Nephron progenitor cell (in vitro differentiated cells): ENCODE measurements at regions not wholly inside any gene's neighbourhood (a gene's known extent, or its start where the extent isn't known, plus 50 kb on each side); places are given as distances from the start of the nearest gene placed in this dataset.

Experiments
- DNase-seq: peaks from one replicate; pipeline ENCODE4 v3.0.0; 2021
- H3K27ac Mint-ChIP-seq: 2 replicates; pipeline ENCODE4 v1.8.0; 2021; ENCODE audit warnings: mild to moderate bottlenecking, moderate library complexity, mixed read lengths
- H3K27me3 Mint-ChIP-seq: 2 replicates; pipeline ENCODE4 v1.8.0; 2021; ENCODE audit warnings: mild to moderate bottlenecking, low read depth, mixed read lengths; ENCODE audit not compliant: poor library complexity
- H3K36me3 Mint-ChIP-seq: 2 replicates; pipeline ENCODE4 v1.8.0; 2021; ENCODE audit warnings: low read depth, mixed read lengths
- H3K4me1 Mint-ChIP-seq: 2 replicates; pipeline ENCODE4 v1.8.0; 2021; ENCODE audit warnings: mixed read lengths
- H3K4me3 Mint-ChIP-seq: 2 replicates; pipeline ENCODE4 v1.8.0; 2021; ENCODE audit warnings: mild to moderate bottlenecking, moderate library complexity, mixed read lengths
- H3K9me3 Mint-ChIP-seq: 2 replicates; pipeline ENCODE4 v1.8.0; 2021; ENCODE audit warnings: mild to moderate bottlenecking, moderate library complexity, mixed read lengths
- CTCF ChIP-seq: fragments of 200-600 bp; sonication (generic); IDR thresholded peaks from 2 replicates; pipeline ENCODE4 v1.5.0; 2021; ENCODE audit warnings: antibody characterized with exemption

- H3K27me3 Mint-ChIP-seq: no peaks in the 10 kb centered on the region
- no peak for DNase-seq
- no peak overlapping the region for H3K27ac Mint-ChIP-seq
- no peak overlapping the region for H3K4me3 Mint-ChIP-seq
- no peaks in the 10 kb centered on the region for H3K9me3 Mint-ChIP-seq
- peaks cover 56% of the 10 kb centered on the region for H3K4me1 Mint-ChIP-seq
- no peaks in the 10 kb centered on the region for H3K36me3 Mint-ChIP-seq
- TF ChIP-seq CTCF: no peak
Measured at GRCh38 chr11:8335683-8336082, 72.0 kb upstream of the LMO1 start.

GRCh38 chr11:8335186-8335585 is 71.5 kb upstream of the LMO1 start:
- Mint-ChIP-seq H3K27ac (no peak overlapping the region), H3K27me3 (peaks cover 3% of the 10 kb centered on the region), H3K4me1 (peaks cover 61% of the 10 kb centered on the region), H3K36me3 (no peaks in the 10 kb centered on the region), H3K4me3 (no peak overlapping the region), H3K9me3 (no peaks in the 10 kb centered on the region)
- no peak for TF ChIP-seq CTCF
- DNase-seq: no peak

- DNase-seq: no peak
- no peaks in the 10 kb centered on the region for H3K36me3 Mint-ChIP-seq
- no peak overlapping the region for H3K4me3 Mint-ChIP-seq
- peaks cover 74% of the 10 kb centered on the region for H3K4me1 Mint-ChIP-seq
- H3K9me3 Mint-ChIP-seq: no peaks in the 10 kb centered on the region
- no peak overlapping the region for H3K27ac Mint-ChIP-seq
- no peak for TF ChIP-seq CTCF
- peaks cover 3% of the 10 kb centered on the region for H3K27me3 Mint-ChIP-seq
Measured at GRCh38 chr11:8333811-8334401, 70.2 kb upstream of the LMO1 start.

- H3K36me3 Mint-ChIP-seq: no peaks in the 10 kb centered on the region
- peaks cover 3% of the 10 kb centered on the region for H3K27me3 Mint-ChIP-seq
- H3K27ac Mint-ChIP-seq: no peak overlapping the region
- TF ChIP-seq CTCF: no peak
- peaks cover 77% of the 10 kb centered on the region for H3K4me1 Mint-ChIP-seq
- H3K9me3 Mint-ChIP-seq: no peaks in the 10 kb centered on the region
- no peak overlapping the region for H3K4me3 Mint-ChIP-seq
- no peak for DNase-seq
Measured at GRCh38 chr11:8333376-8333775, 69.7 kb upstream of the LMO1 start.

GRCh38 chr11:8332891-8333290 is 69.2 kb upstream of the LMO1 start:
- H3K27ac Mint-ChIP-seq: no peak overlapping the region
- no peaks in the 10 kb centered on the region for H3K9me3 Mint-ChIP-seq
- no peak for TF ChIP-seq CTCF
- no peaks in the 10 kb centered on the region for H3K36me3 Mint-ChIP-seq
- H3K4me3 Mint-ChIP-seq: no peak overlapping the region
- H3K27me3 Mint-ChIP-seq: peaks cover 3% of the 10 kb centered on the region
- DNase-seq: no peak
- H3K4me1 Mint-ChIP-seq: peaks cover 74% of the 10 kb centered on the region

- peaks cover 7% of the 10 kb centered on the region for H3K27me3 Mint-ChIP-seq
- H3K9me3 Mint-ChIP-seq: no peaks in the 10 kb centered on the region
- peaks cover 67% of the 10 kb centered on the region for H3K4me1 Mint-ChIP-seq
- no peak for TF ChIP-seq CTCF
- no peaks in the 10 kb centered on the region for H3K36me3 Mint-ChIP-seq
- DNase-seq: no peak
- no peak overlapping the region for H3K4me3 Mint-ChIP-seq
- no peak overlapping the region for H3K27ac Mint-ChIP-seq
Measured at GRCh38 chr11:8332196-8332595, 68.5 kb upstream of the LMO1 start.
